ENCODE measurements at regions not wholly inside any gene's neighbourhood (a gene's known extent, or its start where the extent isn't known, plus 50 kb on each side); places are given as distances from the start of the nearest gene placed in this dataset.

GRCh38 chr6:165988302-165988756 is 179.3 kb downstream of the TBXT start:
- Histone ChIP-seq H3K4me2 (ENCODE audit: low read length) (peak overlapping the region; percentile 87), H2AFZ (ENCODE audit: low read depth, low read length) (peak overlapping the region; percentile 24), H3K79me2 (replicated peaks; ENCODE audit: insufficient read depth, low read length) (no peaks in the 10 kb centered on the region), H3K9me3 (ENCODE audit: low read length) (no peaks in the 10 kb centered on the region), H3K27me3 (ENCODE audit: insufficient read depth, low read depth, low read length) (peaks cover 77% of the 10 kb centered on the region), H4K20me1 (ENCODE audit: insufficient read depth) (no peaks in the 10 kb centered on the region), H3F3A (ENCODE audit: insufficient read depth, low read length, poor library complexity, severe bottlenecking) (peaks cover 7% of the 10 kb centered on the region), H3K9me2 (ENCODE audit: insufficient read depth, low read length) (no peaks in the 10 kb centered on the region), H3K36me3 (ENCODE audit: insufficient read depth, low read length) (no peaks in the 10 kb centered on the region), H3K4me3 (ENCODE audit: low read length) (peak overlapping the region; percentile 84), H3K9ac (ENCODE audit: low read length) (peak overlapping the region; percentile 74), H3K27ac (ENCODE audit: low read length) (peak overlapping the region; percentile 47)
- TF ChIP-seq EP300 (conservative IDR thresholded peaks at IDR 0.05; ENCODE audit: poor library complexity, severe bottlenecking) (no peak), CTCF (IDR thresholded peaks at IDR 0.05; ENCODE audit: poor library complexity, severe bottlenecking) (peak; percentile 66)

GRCh38 chr6:165987483-165988301 is 180.0 kb downstream of the TBXT start:
- no peaks in the 10 kb centered on the region for H3K9me3 ChIP-seq (ENCODE audit: low read length)
- H3K9me2 ChIP-seq (ENCODE audit: insufficient read depth, low read length) = no peaks in the 10 kb centered on the region
- peak overlapping the region; percentile 87 for H3K4me2 ChIP-seq (ENCODE audit: low read length)
- H3K4me3 ChIP-seq (ENCODE audit: low read length) = peak overlapping the region; percentile 84
- peak overlapping the region; percentile 47 for H3K27ac ChIP-seq (ENCODE audit: low read length)
- no peak for TF ChIP-seq EZH2 (IDR thresholded peaks at IDR 0.05; ENCODE audit: borderline replicate concordance, insufficient read depth, low read length, poor library complexity, severe bottlenecking)
- TF ChIP-seq POLR2AphosphoS5 (IDR thresholded peaks at IDR 0.05) = peak; percentile 48
- no peak for TF ChIP-seq TAF1 (IDR thresholded peaks at IDR 0.05; ENCODE audit: low read depth)
- no peak for TF ChIP-seq CTCF (IDR thresholded peaks at IDR 0.05; ENCODE audit: poor library complexity, severe bottlenecking)
- TF ChIP-seq SMC3 (conservative IDR thresholded peaks at IDR 0.05; ENCODE audit: poor library complexity) = peak; percentile 15
- TF ChIP-seq EP300 (conservative IDR thresholded peaks at IDR 0.05; ENCODE audit: poor library complexity, severe bottlenecking) = no peak
- no peak for TF ChIP-seq MXI1 (conservative IDR thresholded peaks at IDR 0.05; ENCODE audit: poor library complexity, severe bottlenecking)
- no peak for TF ChIP-seq RAD21 (conservative IDR thresholded peaks at IDR 0.05)
- TF ChIP-seq REST (IDR thresholded peaks at IDR 0.05; ENCODE audit: borderline replicate concordance) = peak; percentile 2
- peaks cover 77% of the 10 kb centered on the region for H3K27me3 ChIP-seq (ENCODE audit: insufficient read depth, low read depth, low read length)
- H3K79me2 ChIP-seq (replicated peaks; ENCODE audit: insufficient read depth, low read length) = no peaks in the 10 kb centered on the region
- H3K36me3 ChIP-seq (ENCODE audit: insufficient read depth, low read length) = no peaks in the 10 kb centered on the region
- peak overlapping the region; percentile 74 for H3K9ac ChIP-seq (ENCODE audit: low read length)
- H4K20me1 ChIP-seq (ENCODE audit: insufficient read depth) = no peaks in the 10 kb centered on the region
- H2AFZ ChIP-seq (ENCODE audit: low read depth, low read length) = peak overlapping the region; percentile 24
- H3F3A ChIP-seq (ENCODE audit: insufficient read depth, low read length, poor library complexity, severe bottlenecking) = peaks cover 7% of the 10 kb centered on the region

Measured in neural cell (in vitro differentiated cells).